Heart right ventricle (tissue), 16 donors: ENCODE measurements at regions not wholly inside any gene's neighbourhood (a gene's known extent, or its start where the extent isn't known, plus 50 kb on each side); places are given as distances from the start of the nearest gene placed in this dataset.

Experiments used
- ATAC-seq, 8 donors: fragments of 200-7000 bp; cut with Tn5 transposase; one replicate each; pipeline ENCODE4 v1.9.1; 2020; ENCODE audit warnings: mild to moderate bottlenecking in 8 of 8, moderate library complexity in 8 of 8, moderate number of reproducible peaks in 1 of 8
- DNase-seq, 2 donors: peaks; one replicate each; pipeline ENCODE4 v3.0.0-alpha.2; 2020
- H3K27ac ChIP-seq, 10 donors: fragments of 200-600 bp; sonication (generic) in 2 of 10; one replicate each; pipeline versions ENCODE4 v1.5.0 to v1.8.0; 2020 to 2022; ENCODE audit warnings: mild to moderate bottlenecking in 3 of 10
- H3K27me3 ChIP-seq, 7 donors: fragments of 200-600 bp; one replicate each; pipeline ENCODE4 v1.8.0; 2021 to 2022; ENCODE audit warnings: mild to moderate bottlenecking in 2 of 7
- H3K36me3 ChIP-seq, 9 donors: fragments of 200-600 bp; sonication (generic) in 1 of 9; one replicate each; pipeline versions ENCODE4 v1.5.0 to v1.8.0; 2020 to 2022; ENCODE audit warnings: mild to moderate bottlenecking in 2 of 9
- H3K4me1 ChIP-seq, 9 donors: fragments of 200-600 bp; sonication (generic) in 1 of 9; one replicate each; pipeline versions ENCODE4 v1.5.0 to v1.8.0; 2020 to 2022; ENCODE audit warnings: mild to moderate bottlenecking in 4 of 9
- H3K4me3 ChIP-seq, 10 donors: fragments of 200-600 bp; sonication (generic) in 2 of 10; one replicate each; pipeline versions ENCODE4 v1.5.0 to v1.8.0; 2020 to 2022; ENCODE audit warnings: mild to moderate bottlenecking in 7 of 10, moderate library complexity in 2 of 10
- H3K9me3 ChIP-seq, 11 donors: fragments of 200-600 bp in 10 of 11; sonication (generic) in 2 of 11; one replicate each; pipeline versions ENCODE4 v1.5.0 to v1.8.0; 2013 to 2022; ENCODE audit warnings: mild to moderate bottlenecking in 2 of 11, control low read depth in 1 of 11, moderate library complexity in 1 of 11
- CTCF ChIP-seq, 9 donors: fragments of 200-600 bp; sonication (generic) in 2 of 9; IDR thresholded peaks; one replicate each; pipeline versions ENCODE4 v1.5.0 to v1.8.0; 2021 to 2022; ENCODE audit warnings: antibody characterized with exemption in 9 of 9, mild to moderate bottlenecking in 5 of 9, moderate library complexity in 1 of 9
- WGBS, 2 donors: extraction: QIAGEN DNeasy Blood & Tissue Kit; methylation state at CpG; one replicate each; pipeline ENCODE4 v1.1.7; 2013; ENCODE audit warnings: inconsistent platforms in 1 of 2; 5-methylcytosine and 5-hydroxymethylcytosine counted together
- intact Hi-C, 10 donors: fragments of 100-400 bp; cut with DNase I; formaldehyde crosslinking; loops; one replicate each; pipeline versions ENCODE4 v1.11.1 to v1.14.2; 2022
- donor health status: Arrhythmogenic right ventricular cardiomyopathy.
- donor health status: ischemic (EF 13 %, LVEDD 7.1; RV severe dilation, severe dysfunction).
- donor health status: healthy with polysubstance abuse.
- donor health status: DM: no; HTN: yes; CAD: no.
- donor health status: DM: no; HTN: no; CAD: no.
- donor health status: ischemic (EF 25% LVEDD 6.9; RV normal size, moderate dysfunction).
- donor health status: ischemic (EF 25% LVEDD 5.7; RV mildly dilated, moderate dysfunction).
- donor health status: healthy.
- donor health status: DM: yes; HTN: yes; CAD: no.
- donor health status: Ischemic cardiomyopathy.
- donor health status: ischemic (EF 35%, LVEDD 5.7; RV mildly dilated, moderate dysfunction).
- donor health status: nonischemic (EF 11% LVEDD 7.7; RV severe dilation, severe dysfunction).
- donor health status: DM: yes; HTN: yes; CAD: no.
- donor health status: PGD.
- donor health status: ischemic (EF 29% LVEDD 5.4; RV normal size, mild dysfunction).
- donor health status: nonischemic (EF 23%, LVEDD 6.1; RV moderate dilation, normal function).

- no peak overlapping the region for H3K4me3 ChIP-seq
- WGBS, 2 donors, result 46 to 48% methylated on average over 3 of the region's 3 CpGs
- no peaks in the 10 kb centered on the region for H3K36me3 ChIP-seq
- no peaks in the 10 kb centered on the region for H3K4me1 ChIP-seq
- DNase-seq, result no peak
- intact Hi-C loops, result no loop called here
- H3K27ac ChIP-seq, result no peak overlapping the region
- H3K9me3 ChIP-seq, result peaks cover 0 to 16% (median 0%) of the 10 kb centered on the region in 11 donors
- TF ChIP-seq CTCF (IDR thresholded peaks at IDR 0.05), result no peak
- ATAC-seq, result no peak
- H3K27me3 ChIP-seq, result no peaks in the 10 kb centered on the region
These were observed 150.0 kb upstream of the RBFOX1 start for GRCh38 chr16:7182510-7183109.

DNA sequence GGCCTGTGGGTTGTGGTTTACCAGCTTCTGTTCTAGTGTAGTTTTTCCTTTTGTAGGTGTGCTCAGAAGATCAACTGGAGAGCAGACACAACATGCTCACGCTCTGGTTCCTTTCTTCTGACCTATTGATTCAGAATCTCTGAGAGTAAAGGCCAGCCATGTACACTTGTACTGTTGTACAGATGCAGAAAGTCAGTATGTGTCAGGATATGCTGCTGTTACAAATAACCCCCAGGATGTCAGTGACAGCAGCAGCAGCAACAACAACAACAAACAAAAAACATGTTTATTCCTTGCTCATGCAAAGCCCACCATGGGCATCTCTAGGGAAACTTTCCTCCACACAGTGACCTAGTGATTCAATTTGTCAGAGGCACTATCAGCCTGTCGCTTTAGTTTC lies 154.8 kb upstream of the RBFOX1 start:
- intact Hi-C loops, result no loop called here
- WGBS, 2 donors, result 60 to 67% methylated on average over 2 of the region's 2 CpGs
- peaks cover 0 to 18% (median 0%) of the 10 kb centered on the region in 11 donors for H3K9me3 ChIP-seq

GRCh38 chr16:7171151-7171550 lies 161.5 kb upstream of the RBFOX1 start:
- ATAC-seq (no peak), DNase-seq (no peak)
- Histone ChIP-seq H3K36me3 (no peaks in the 10 kb centered on the region), H3K27ac (no peak overlapping the region), H3K4me1 (no peaks in the 10 kb centered on the region), H3K9me3 (peaks cover 0 to 13% (median 0%) of the 10 kb centered on the region in 11 donors), H3K27me3 (peaks cover 0 to 3% (median 0%) of the 10 kb centered on the region in 7 donors), H3K4me3 (no peak overlapping the region)
- no peak for TF ChIP-seq CTCF (IDR thresholded peaks at IDR 0.05)
- intact Hi-C loops, result no loop called here
- WGBS, 2 donors, result 83 to 87% methylated on average over 3 of the region's 3 CpGs

More for the DNA sequence above, 154.8 kb upstream of the RBFOX1 start:
- H3K27ac ChIP-seq, result no peak overlapping the region
- H3K27me3 ChIP-seq, result no peaks in the 10 kb centered on the region
- no peaks in the 10 kb centered on the region for H3K36me3 ChIP-seq
- no peak for TF ChIP-seq CTCF (IDR thresholded peaks at IDR 0.05)
- H3K4me1 ChIP-seq, result no peaks in the 10 kb centered on the region
- no peak overlapping the region for H3K4me3 ChIP-seq
- DNase-seq (no peak), ATAC-seq (no peak)

- TF ChIP-seq CTCF (IDR thresholded peaks at IDR 0.05), result no peak
- Histone ChIP-seq H3K27ac (no peak overlapping the region), H3K36me3 (no peaks in the 10 kb centered on the region), H3K4me1 (no peaks in the 10 kb centered on the region), H3K4me3 (no peak overlapping the region), H3K27me3 (peaks cover 0 to 6% (median 0%) of the 10 kb centered on the region in 7 donors), H3K9me3 (peaks cover 0 to 6% (median 0%) of the 10 kb centered on the region in 11 donors)
- ATAC-seq (no peak), DNase-seq (no peak)
- 69 to 78% methylated on average over 6 of the region's 6 CpGs for WGBS, 2 donors
- intact Hi-C loops, result no loop called here
These were observed 165.0 kb upstream of the RBFOX1 start for GRCh38 chr16:7167626-7168025.
